Bone marrow (tissue), 2 donors: ENCODE measurements at regions not wholly inside any gene's neighbourhood (a gene's known extent, or its start where the extent isn't known, plus 50 kb on each side); places are given as distances from the start of the nearest gene placed in this dataset.

Experiments used
- DNase-seq, 2 donors: peaks; one replicate each; lab custom pipeline; 2025; lab: John Stamatoyannopoulos, UW

DNA sequence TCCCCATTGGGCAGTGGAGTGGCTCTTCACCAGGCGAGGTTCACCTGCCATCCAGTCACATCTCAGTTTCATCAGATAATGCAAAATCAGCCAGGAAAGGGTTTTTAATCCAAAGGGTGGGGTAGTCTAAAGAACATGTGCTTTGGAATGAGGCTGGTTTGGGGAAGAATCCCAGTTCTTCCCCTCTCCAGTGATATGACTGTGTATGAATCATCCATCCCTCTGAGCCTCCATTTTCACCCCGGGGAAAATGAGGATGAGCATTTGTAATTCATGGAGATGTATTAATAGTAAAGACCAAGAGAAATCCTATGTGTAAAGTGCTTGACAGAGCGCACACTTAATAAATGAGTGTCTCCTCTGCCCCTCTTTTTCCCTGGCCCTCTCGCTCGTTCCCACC is 215.1 kb upstream of the FGGY start:
- no peak for DNase-seq

- no peak for DNase-seq
Measured at GRCh38 chr1:59083946-59084865, 212.7 kb upstream of the FGGY start.

DNA sequence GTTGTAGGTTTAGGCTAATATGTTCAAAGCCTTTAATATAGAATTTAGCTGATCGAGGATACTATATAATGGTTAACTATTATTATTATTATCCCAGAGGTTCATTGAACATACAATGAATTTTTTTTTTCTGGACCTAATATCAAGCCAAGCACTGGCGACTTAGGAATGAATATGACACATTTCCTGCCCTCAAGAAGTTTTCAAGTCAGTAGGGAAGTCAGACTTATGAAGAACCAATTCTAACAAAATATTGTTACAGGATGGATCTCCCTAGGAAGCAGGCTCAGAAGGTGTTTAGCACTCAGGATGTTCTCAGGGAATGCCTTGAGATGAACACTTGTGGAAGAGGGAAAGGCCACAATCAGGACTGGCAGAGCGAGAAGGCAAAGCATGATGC is 211.8 kb upstream of the FGGY start:
- no peak for DNase-seq

GRCh38 chr1:59089036-59089798 is 207.7 kb upstream of the FGGY start:
- DNase-seq: no peak

DNA sequence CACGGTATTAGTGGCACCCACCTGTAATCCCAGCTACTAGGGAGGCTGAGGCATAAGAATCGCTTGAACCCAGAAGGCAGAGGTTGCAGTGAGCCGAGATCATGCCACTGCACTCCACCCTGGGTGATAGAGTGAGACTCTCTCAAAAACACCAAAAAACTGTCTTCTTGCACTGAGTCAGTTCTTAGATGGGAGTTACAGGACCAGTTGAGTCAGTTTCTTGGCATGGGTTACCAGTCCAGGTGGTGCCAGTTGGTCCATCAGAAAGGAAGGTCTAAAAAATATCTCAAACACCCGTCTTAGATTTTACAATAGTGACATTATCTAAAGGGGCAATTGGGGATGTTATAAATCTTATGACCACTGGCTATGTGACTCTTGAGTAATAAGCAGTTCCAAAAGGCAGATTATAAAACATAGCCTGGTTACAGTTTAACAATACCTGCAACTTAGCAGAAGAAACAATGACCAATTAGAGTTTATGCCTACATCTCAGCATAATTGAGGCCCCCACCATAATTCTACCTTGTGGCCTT is 206.9 kb upstream of the FGGY start:
- DNase-seq: no peak

GRCh38 chr1:59092126-59092525 is 204.8 kb upstream of the FGGY start:
- no peak for DNase-seq

GRCh38 chr1:59094001-59094400 is 202.9 kb upstream of the FGGY start:
- no peak for DNase-seq

- DNase-seq: no peak
Measured at GRCh38 chr1:59096501-59096900, 200.4 kb upstream of the FGGY start.

- DNase-seq: no peak
Measured at GRCh38 chr1:59098655-59099054, 198.2 kb upstream of the FGGY start.

- no peak for DNase-seq
Measured at GRCh38 chr1:59100708-59101374, 196.1 kb upstream of the FGGY start.

- no peak for DNase-seq
Measured at GRCh38 chr1:59101518-59101917, 195.4 kb upstream of the FGGY start.

DNA sequence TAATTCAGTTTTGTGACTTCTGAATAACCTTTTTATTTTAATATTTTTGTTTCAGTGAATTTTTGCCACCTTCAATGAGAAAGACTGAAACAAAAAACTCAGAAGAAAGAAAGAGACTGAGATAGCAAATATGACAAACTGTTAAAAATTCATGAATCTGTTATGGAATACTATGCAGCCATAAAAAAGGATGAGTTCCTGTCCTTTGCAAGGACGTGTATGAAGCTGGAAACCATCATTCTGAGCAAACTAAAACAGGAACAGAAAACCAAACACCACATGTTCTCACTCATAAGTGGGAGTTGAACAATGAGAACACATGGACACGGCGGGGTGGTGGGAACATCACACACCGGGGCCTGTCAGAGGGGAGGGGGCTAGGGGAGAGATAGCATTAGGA is 193.4 kb upstream of the FGGY start:
- DNase-seq: no peak

- DNase-seq: no peak
Measured at GRCh38 chr1:59104191-59104760, 192.6 kb upstream of the FGGY start.

DNA sequence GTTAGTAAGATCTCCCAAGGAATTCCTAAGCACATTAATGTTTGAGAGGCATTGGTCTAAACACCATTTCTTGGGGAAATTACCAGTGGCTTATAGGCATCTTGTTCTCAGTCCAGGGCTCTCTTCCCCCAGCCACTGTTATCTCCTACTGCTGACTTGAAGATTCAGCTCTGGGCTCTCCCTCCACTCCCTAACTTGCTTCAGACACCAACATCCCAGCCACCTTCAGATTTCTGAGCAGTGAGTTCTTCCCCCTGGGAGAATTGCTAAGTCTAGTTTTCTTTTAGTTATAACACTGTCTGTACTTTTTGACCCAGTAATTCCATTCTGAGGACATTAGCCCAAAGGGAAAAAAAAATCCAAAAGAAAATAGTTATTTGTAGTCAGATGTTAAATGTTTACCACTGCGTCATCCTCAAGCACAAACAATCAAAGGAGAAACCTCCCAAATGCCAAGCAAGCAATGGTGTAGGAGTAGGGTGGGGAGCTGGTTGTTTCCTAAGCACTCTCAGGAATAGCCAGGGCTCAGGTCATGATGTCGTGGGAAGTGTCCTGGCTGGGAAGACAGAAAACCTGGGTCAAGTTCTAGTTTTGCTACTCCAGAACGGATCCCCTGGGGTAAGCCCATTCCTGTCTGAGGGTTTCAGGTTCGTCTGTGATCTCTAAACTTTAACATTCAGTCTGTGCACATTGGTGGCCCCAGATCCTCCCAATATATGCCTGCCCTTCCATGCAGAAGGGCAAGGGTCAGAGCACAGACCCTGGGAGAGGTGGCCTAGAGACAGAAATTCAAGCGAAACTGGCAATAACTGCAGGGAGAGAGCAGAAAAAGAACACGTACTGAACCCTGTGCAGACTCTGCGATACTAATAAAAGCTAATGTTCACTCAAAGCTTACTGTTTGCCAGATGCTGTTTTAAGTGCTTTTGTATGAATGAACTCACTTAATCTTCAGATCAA is 191.1 kb upstream of the FGGY start:
- no peak for DNase-seq

- DNase-seq: no peak
Measured at GRCh38 chr1:59107516-59107915, 189.4 kb upstream of the FGGY start.

DNA sequence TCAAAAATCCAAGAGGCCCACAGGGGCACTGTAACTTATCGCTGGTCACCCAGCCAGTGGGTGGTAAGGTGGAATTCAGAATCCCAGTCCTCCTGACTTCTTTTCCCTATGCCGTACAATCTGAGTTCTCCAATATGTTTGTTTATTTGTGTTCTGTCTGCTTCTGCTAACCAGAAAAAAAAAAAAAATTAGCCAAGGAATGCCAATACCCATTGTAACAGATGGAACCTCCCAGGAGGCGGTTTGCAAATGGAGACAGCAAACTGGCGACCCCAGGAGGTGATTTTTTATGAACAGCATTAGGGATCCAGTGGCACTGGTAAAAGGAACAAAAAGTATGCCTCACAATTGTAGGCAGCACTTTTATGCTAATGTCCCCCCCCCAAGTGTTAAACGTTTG is 189.0 kb upstream of the FGGY start:
- DNase-seq: no peak

DNA sequence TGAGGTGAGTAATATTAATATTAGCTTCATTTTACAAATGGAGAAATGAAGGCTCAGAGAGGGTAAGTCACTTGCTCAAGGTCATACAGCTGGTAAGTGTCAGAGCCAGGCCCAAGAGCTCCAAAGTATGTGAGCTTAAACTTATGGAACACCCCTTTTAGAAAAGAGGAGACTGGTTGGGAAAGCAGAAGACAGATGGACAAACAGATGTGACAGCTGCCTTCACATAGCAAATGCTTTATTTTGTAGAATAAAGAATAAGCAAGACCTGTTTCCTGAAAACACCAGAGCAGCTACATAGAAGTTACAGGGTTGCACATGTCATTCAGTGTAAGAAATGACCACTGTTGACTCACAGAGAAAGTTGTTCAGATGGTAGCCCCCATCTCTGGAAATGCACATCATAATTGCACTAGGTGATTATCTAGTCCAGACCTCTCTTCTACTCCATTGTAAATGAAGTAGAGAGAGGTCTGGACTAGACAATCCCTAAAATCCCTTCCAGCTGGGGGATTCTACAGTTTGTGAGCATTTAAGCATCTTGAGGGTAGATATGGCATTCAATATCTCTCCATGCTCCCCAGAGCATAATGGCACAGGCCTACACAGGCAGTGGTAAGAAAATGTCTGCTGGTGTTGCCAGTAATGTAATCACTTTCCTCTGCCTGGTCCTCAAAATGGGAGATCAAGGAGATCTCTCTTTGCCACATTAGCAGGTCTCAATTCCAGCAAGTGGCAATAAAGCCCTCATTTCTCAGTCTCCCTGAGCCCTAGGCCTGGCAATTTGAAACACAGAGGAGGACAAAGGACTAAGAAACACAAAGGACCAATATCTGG is 188.2 kb upstream of the FGGY start:
- no peak for DNase-seq

- no peak for DNase-seq
Measured at GRCh38 chr1:59110271-59110670, 186.6 kb upstream of the FGGY start.

- DNase-seq: no peak
Measured at GRCh38 chr1:59113876-59114457, 182.9 kb upstream of the FGGY start.

DNA sequence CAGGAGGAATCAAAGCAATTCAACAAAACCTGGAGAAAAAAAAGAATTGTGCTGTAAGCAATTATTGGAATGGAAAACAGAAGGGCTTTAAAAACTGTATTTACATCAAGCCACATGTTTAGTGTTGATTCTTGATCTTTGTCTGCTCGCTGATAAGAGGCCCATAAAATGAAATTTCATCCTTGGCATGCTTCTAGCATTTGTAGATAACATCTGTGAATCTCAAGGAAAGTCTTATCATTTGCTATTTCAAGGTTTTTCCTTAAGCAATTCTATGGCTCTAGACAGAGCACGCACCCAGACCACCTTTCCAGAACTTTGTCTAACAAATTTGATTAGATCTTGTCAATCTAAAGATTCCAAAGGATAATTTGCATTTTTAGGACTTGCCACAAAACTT is 181.0 kb upstream of the FGGY start:
- DNase-seq: no peak
